HEK293 (cell line): ENCODE measurements at regions not wholly inside any gene's neighbourhood (a gene's known extent, or its start where the extent isn't known, plus 50 kb on each side); places are given as distances from the start of the nearest gene placed in this dataset.

ENCODE experiments used
- CTCF ChIA-PET: fragments of 350-600 bp; formaldehyde crosslinking; extraction: SDS; loops from one replicate; lab custom pipeline; 2021; ENCODE audit warnings: antibody characterized with exemption; lab: Yijun Ruan, JAX
- POLR2A ChIA-PET: fragments of 300-600 bp; formaldehyde crosslinking; extraction: SDS; loops from one replicate; lab custom pipeline; 2020; ENCODE audit warnings: antibody characterized with exemption, inconsistent platforms; lab: Yijun Ruan, JAX
- H3K27ac ChIP-seq: fragments of 200-500 bp; sonication (Bioruptor generic); 2 replicates; pipeline ENCODE4 v1.5.1; 2014; ENCODE audit warnings: low read depth, low read length, control low read depth, inconsistent platforms; ENCODE audit errors: extremely low read depth
- H3K36me3 ChIP-seq, 2 experiments: fragments of 200-500 bp in 1 of 2; sonication (Bioruptor generic) in 1 of 2; 1 replicate in 1 of 2; 2 replicates in 1 of 2; pipeline ENCODE4 v1.5.1; 2014 to 2017; ENCODE audit warnings: inconsistent platforms in 2 of 2, low read length in 2 of 2; ENCODE audit not compliant: control insufficient read depth in 2 of 2, insufficient read depth in 1 of 2
- H3K4me1 ChIP-seq: fragments of 200-500 bp; sonication (Bioruptor generic); 2 replicates; pipeline ENCODE4 v1.5.1; 2014; ENCODE audit warnings: mild to moderate bottlenecking, low read length, inconsistent platforms; ENCODE audit not compliant: control insufficient read depth, insufficient read depth
- H3K4me3 ChIP-seq: 2 replicates; pipeline ENCODE4 v1.5.1; 2011; ENCODE audit warnings: low read depth, mild to moderate bottlenecking, control low read depth, low read length, moderate library complexity
- H3K9me3 ChIP-seq: fragments of 200-500 bp; sonication (Bioruptor generic); 2 replicates; pipeline ENCODE4 v1.5.1; 2014; ENCODE audit warnings: low read depth, low read length, inconsistent platforms; ENCODE audit not compliant: control insufficient read depth, insufficient read depth
- AEBP2 ChIP-seq: fragments of 450-650 bp; formaldehyde crosslinking; IDR thresholded peaks from 2 replicates; pipeline ENCODE4 v1.5.1; 2016; ENCODE audit warnings: missing biosample characterization, missing genetic modification characterization, borderline replicate concordance
- BCL6B ChIP-seq: fragments of 450-650 bp; formaldehyde crosslinking; IDR thresholded peaks from 2 replicates; pipeline ENCODE4 v1.5.1; 2017; ENCODE audit warnings: missing biosample characterization, missing genetic modification characterization
- ELK4 ChIP-seq: IDR thresholded peaks from 2 replicates; pipeline ENCODE4 v1.6.1; 2011; ENCODE audit warnings: mild to moderate bottlenecking, low read depth, low read length, borderline replicate concordance
- KLF7 ChIP-seq: fragments of 450-650 bp; formaldehyde crosslinking; IDR thresholded peaks from 2 replicates; pipeline ENCODE4 v1.5.1; 2016; ENCODE audit warnings: missing biosample characterization, missing genetic modification characterization, borderline replicate concordance
- SALL2 ChIP-seq: fragments of 450-650 bp; formaldehyde crosslinking; IDR thresholded peaks from 2 replicates; pipeline ENCODE4 v1.5.0; 2017; ENCODE audit warnings: missing biosample characterization, mild to moderate bottlenecking, missing genetic modification characterization, borderline replicate concordance
- SCRT1 ChIP-seq: fragments of 450-650 bp; formaldehyde crosslinking; IDR thresholded peaks from 2 replicates; pipeline ENCODE4 v1.5.1; 2016; ENCODE audit warnings: missing biosample characterization, missing genetic modification characterization, borderline replicate concordance
- ZBTB20 ChIP-seq: fragments of 450-650 bp; formaldehyde crosslinking; IDR thresholded peaks from 2 replicates; pipeline ENCODE4 v1.5.1; 2016; ENCODE audit warnings: missing biosample characterization, missing genetic modification characterization
- ZNF133 ChIP-seq: fragments of 450-650 bp; formaldehyde crosslinking; IDR thresholded peaks from 2 replicates; pipeline ENCODE4 v1.5.1; 2016; ENCODE audit warnings: missing biosample characterization, missing genetic modification characterization
- ZNF155 ChIP-seq: fragments of 450-650 bp; formaldehyde crosslinking; IDR thresholded peaks from 2 replicates; pipeline ENCODE4 v1.5.1; 2016; ENCODE audit warnings: missing biosample characterization, missing genetic modification characterization
- ZNF19 ChIP-seq: fragments of 450-650 bp; formaldehyde crosslinking; IDR thresholded peaks from 2 replicates; pipeline ENCODE4; 2016; ENCODE audit warnings: missing biosample characterization, missing genetic modification characterization, low read depth
- ZNF211 ChIP-seq: fragments of 450-650 bp; formaldehyde crosslinking; IDR thresholded peaks from 2 replicates; pipeline ENCODE4 v1.5.1; 2016; ENCODE audit warnings: low read depth, missing biosample characterization, missing genetic modification characterization
- ZNF266 ChIP-seq: fragments of 450-650 bp; formaldehyde crosslinking; IDR thresholded peaks from 2 replicates; pipeline ENCODE4 v1.5.1; 2016; ENCODE audit warnings: missing biosample characterization, missing genetic modification characterization, low read depth
- ZNF274 ChIP-seq, 2 experiments: fragments of 200-500 bp in 1 of 2; fragments of 450-650 bp in 1 of 2; sonication (Bioruptor generic) in 1 of 2; formaldehyde crosslinking in 1 of 2; IDR thresholded peaks; 2 replicates each; pipeline versions ENCODE4 v1.5.1 to v1.6.1; 2014 to 2016; ENCODE audit warnings: borderline replicate concordance in 1 of 2, inconsistent platforms in 1 of 2, low read length in 1 of 2, missing biosample characterization in 1 of 2, missing genetic modification characterization in 1 of 2
- ZNF366 ChIP-seq: fragments of 450-650 bp; formaldehyde crosslinking; conservative IDR thresholded peaks from 2 replicates; pipeline ENCODE4 v1.5.1; 2016; ENCODE audit warnings: missing biosample characterization, missing genetic modification characterization
- ZNF37A ChIP-seq: fragments of 450-650 bp; IDR thresholded peaks from 2 replicates; pipeline ENCODE4 v1.5.1; 2018; ENCODE audit warnings: missing biosample characterization, missing genetic modification characterization
- ZNF391 ChIP-seq: fragments of 450-650 bp; formaldehyde crosslinking; IDR thresholded peaks from 2 replicates; pipeline ENCODE4 v1.5.1; 2016; ENCODE audit warnings: low read depth, missing biosample characterization, missing genetic modification characterization, borderline replicate concordance
- ZNF433 ChIP-seq: fragments of 450-650 bp; formaldehyde crosslinking; IDR thresholded peaks from 2 replicates; pipeline ENCODE4 v1.5.1; 2016; ENCODE audit warnings: missing biosample characterization, missing genetic modification characterization, low read depth
- ZNF473 ChIP-seq: fragments of 450-650 bp; formaldehyde crosslinking; IDR thresholded peaks from 2 replicates; pipeline ENCODE4 v1.5.1; 2017; ENCODE audit warnings: missing biosample characterization, missing genetic modification characterization
- ZNF501 ChIP-seq: fragments of 450-650 bp; formaldehyde crosslinking; IDR thresholded peaks from 2 replicates; pipeline ENCODE4 v1.5.1; 2016; ENCODE audit warnings: missing biosample characterization, missing genetic modification characterization
- ZNF560 ChIP-seq: fragments of 450-650 bp; formaldehyde crosslinking; IDR thresholded peaks from 2 replicates; pipeline ENCODE4 v1.5.1; 2017; ENCODE audit warnings: missing biosample characterization, missing genetic modification characterization, borderline replicate concordance
- ZNF623 ChIP-seq: fragments of 450-650 bp; formaldehyde crosslinking; IDR thresholded peaks from 2 replicates; pipeline ENCODE4 v1.5.1; 2016; ENCODE audit warnings: missing biosample characterization, missing genetic modification characterization
- ZNF664 ChIP-seq: fragments of 450-650 bp; formaldehyde crosslinking; IDR thresholded peaks from 2 replicates; pipeline ENCODE4 v1.5.1; 2016; ENCODE audit warnings: missing biosample characterization, missing genetic modification characterization
- ZNF670 ChIP-seq: fragments of 450-650 bp; formaldehyde crosslinking; IDR thresholded peaks from 2 replicates; pipeline ENCODE4 v1.5.1; 2016; ENCODE audit warnings: missing biosample characterization, missing genetic modification characterization, low read depth
- ZNF707 ChIP-seq: fragments of 450-650 bp; formaldehyde crosslinking; IDR thresholded peaks from 2 replicates; pipeline ENCODE4 v1.5.1; 2016; ENCODE audit warnings: missing biosample characterization, missing genetic modification characterization
- ZNF768 ChIP-seq: fragments of 450-650 bp; formaldehyde crosslinking; IDR thresholded peaks from 2 replicates; pipeline ENCODE4 v1.5.1; 2018; ENCODE audit warnings: missing biosample characterization, mild to moderate bottlenecking, missing genetic modification characterization
- ZNF792 ChIP-seq: fragments of 450-650 bp; formaldehyde crosslinking; IDR thresholded peaks from 2 replicates; pipeline ENCODE4 v1.5.1; 2016; ENCODE audit warnings: missing biosample characterization, missing genetic modification characterization
- ZNF837 ChIP-seq: fragments of 450-650 bp; formaldehyde crosslinking; IDR thresholded peaks from 2 replicates; pipeline ENCODE4 v1.5.1; 2016; ENCODE audit warnings: missing biosample characterization, missing genetic modification characterization
- ZXDB ChIP-seq: fragments of 450-650 bp; formaldehyde crosslinking; IDR thresholded peaks from 2 replicates; pipeline ENCODE4 v1.5.1; 2016; ENCODE audit warnings: missing biosample characterization, missing genetic modification characterization
- TF ChIP-seq, protein P1 (sequence below): fragments of 450-650 bp; formaldehyde crosslinking; IDR thresholded peaks from 2 replicates; pipeline ENCODE4 v1.5.1; 2017; ENCODE audit warnings: missing biosample characterization, missing genetic modification characterization
- TF ChIP-seq, protein P2 (sequence below): fragments of 450-650 bp; formaldehyde crosslinking; IDR thresholded peaks from 2 replicates; pipeline ENCODE4 v1.5.1; 2016; ENCODE audit warnings: missing biosample characterization, missing genetic modification characterization

- Histone ChIP-seq H3K27ac (no peak overlapping the region), H3K9me3 (no peaks in the 10 kb centered on the region), H3K4me1 (no peaks in the 10 kb centered on the region), H3K4me3 (no peak overlapping the region), H3K36me3 (no peaks in the 10 kb centered on the region)
- TF ChIP-seq ZNF211 (tag by site-specific recombination) (no peak), ZNF664 (no peak), AEBP2 (no peak), SALL2 (tag by site-specific recombination) (no peak), ELK4 (no peak), SCRT1 (tag by site-specific recombination) (no peak), ZNF473 (no peak), ZNF433 (tag by site-specific recombination) (no peak), ZNF501 (tag by site-specific recombination) (no peak), ZNF560 (tag by site-specific recombination) (no peak), ZNF133 (tag by site-specific recombination) (no peak), ZBTB20 (tag by site-specific recombination) (no peak), ZNF623 (tag by site-specific recombination) (no peak), ZNF792 (tag by site-specific recombination) (no peak), ZNF707 (no peak), ZNF366 (tag by site-specific recombination) (no peak), ZNF274 (IDR thresholded peaks at IDR 0.05; ENCODE audit: low read length) (no peak), ZNF274 (tag by site-specific recombination; IDR thresholded peaks at IDR 0.05; ENCODE audit: borderline replicate concordance) (no peak), ZNF670 (tag by site-specific recombination) (no peak), KLF7 (tag by site-specific recombination) (no peak)
- TF ChIP-seq, protein P1, sequence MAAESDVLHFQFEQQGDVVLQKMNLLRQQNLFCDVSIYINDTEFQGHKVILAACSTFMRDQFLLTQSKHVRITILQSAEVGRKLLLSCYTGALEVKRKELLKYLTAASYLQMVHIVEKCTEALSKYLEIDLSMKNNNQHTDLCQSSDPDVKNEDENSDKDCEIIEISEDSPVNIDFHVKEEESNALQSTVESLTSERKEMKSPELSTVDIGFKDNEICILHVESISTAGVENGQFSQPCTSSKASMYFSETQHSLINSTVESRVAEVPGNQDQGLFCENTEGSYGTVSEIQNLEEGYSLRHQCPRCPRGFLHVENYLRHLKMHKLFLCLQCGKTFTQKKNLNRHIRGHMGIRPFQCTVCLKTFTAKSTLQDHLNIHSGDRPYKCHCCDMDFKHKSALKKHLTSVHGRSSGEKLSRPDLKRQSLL (tag by site-specific recombination): no peak
- CTCF ChIA-PET: no interaction called here
- POLR2A ChIA-PET: interaction anchor here (0.6 kb wide), 1 partner anchor 185 kb away, joined by 6 read pairs; the partner anchor contains the start of gene NEIL3
Measured at GRCh38 chr4:177124349-177125064, 185.2 kb upstream of the NEIL3 start.

DNA sequence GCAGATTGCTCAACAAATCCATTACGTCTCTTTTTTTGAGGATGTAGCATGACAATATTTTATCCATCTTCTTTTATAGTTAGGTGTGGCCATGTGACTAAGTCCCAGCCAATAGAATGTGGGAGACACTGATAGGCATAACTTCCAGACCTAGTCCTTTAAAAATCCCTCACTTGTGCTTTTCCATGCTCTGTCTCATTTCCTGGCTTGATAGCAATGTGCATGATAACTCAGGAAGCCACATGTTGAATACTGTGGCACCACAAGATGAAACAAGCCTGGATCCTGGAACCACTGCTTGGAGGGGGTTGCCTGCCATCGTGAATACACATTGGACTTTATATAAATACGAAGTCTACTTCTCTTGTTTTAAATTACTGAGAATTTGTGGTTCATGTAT is 184.0 kb upstream of the NEIL3 start:
- Histone ChIP-seq H3K4me3 (no peak overlapping the region), H3K4me1 (no peaks in the 10 kb centered on the region), H3K36me3 (no peaks in the 10 kb centered on the region), H3K27ac (no peak overlapping the region), H3K9me3 (no peaks in the 10 kb centered on the region)
- no peak for TF ChIP-seq ZNF37A
- no peak for TF ChIP-seq ZNF266
- TF ChIP-seq, protein P2, sequence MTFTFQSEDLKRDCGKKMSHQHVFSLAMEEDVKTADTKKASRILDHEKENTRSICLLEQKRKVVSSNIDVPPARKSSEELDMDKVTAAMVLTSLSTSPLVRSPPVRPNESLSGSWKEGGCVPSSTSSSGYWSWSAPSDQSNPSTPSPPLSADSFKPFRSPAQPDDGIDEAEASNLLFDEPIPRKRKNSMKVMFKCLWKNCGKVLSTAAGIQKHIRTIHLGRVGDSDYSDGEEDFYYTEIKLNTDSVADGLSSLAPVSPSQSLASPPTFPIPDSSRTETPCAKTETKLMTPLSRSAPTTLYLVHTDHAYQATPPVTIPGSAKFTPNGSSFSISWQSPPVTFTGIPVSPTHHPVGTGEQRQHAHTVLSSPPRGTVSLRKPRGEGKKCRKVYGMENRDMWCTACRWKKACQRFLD (tag by site-specific recombination): no peak
- TF ChIP-seq ZNF391 (tag by site-specific recombination): no peak
- no peak for TF ChIP-seq ZNF19 (tag by site-specific recombination)
- TF ChIP-seq ZNF837 (tag by site-specific recombination): no peak
- TF ChIP-seq BCL6B (tag by site-specific recombination): no peak
- TF ChIP-seq ZNF274 (IDR thresholded peaks at IDR 0.05; ENCODE audit: low read length): no peak
- TF ChIP-seq ZNF274 (tag by site-specific recombination; IDR thresholded peaks at IDR 0.05; ENCODE audit: borderline replicate concordance): no peak
- TF ChIP-seq ZNF768 (tag by site-specific recombination): no peak
- TF ChIP-seq ZXDB: no peak
- TF ChIP-seq ZNF155: no peak
- ChIA-PET POLR2A (no interaction called here), CTCF (no interaction called here)
